ENCODE measurements at regions not wholly inside any gene's neighbourhood (a gene's known extent, or its start where the extent isn't known, plus 50 kb on each side); places are given as distances from the start of the nearest gene placed in this dataset.
A peak's percentile ranks its signal among the peaks of the same experiment; 100 is the strongest.

DNA sequence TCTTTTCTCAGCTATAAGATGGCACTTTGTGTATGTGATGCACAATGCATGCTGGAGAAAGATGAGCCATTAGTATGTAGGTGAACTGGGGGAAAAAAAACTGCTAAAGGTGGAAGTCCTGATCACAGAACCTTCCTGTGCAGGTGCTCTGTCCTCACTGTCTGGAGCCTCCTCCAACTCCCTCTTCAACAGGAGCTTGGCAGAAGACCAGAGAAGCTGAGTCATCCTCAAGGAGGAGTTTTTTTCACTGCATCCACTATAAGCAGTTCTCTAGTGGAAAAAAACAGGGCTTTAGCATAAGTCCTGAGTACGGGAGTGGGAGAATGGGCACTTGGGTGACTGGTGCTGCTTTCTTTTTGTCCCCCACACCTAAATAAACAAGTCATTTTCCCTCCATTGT, 168.4 kb upstream of the CADPS start:
- Histone ChIP-seq H3K4me1 (ENCODE audit: control insufficient read depth, extremely low read depth, insufficient read depth, low read length) (no peaks in the 10 kb centered on the region), H3K27ac (ENCODE audit: insufficient read depth, low read length) (no peak overlapping the region), H2AFZ (ENCODE audit: low read length) (no peak overlapping the region), H4K20me1 (ENCODE audit: control insufficient read depth, extremely low read depth, insufficient read depth, low read length) (no peaks in the 10 kb centered on the region), H3K27me3 (ENCODE audit: control insufficient read depth, insufficient read depth, low read length) (no peaks in the 10 kb centered on the region), H3K4me3 (replicated peaks in 1 of 4; ENCODE audit: control extremely low read depth in 1 of 4, insufficient read depth in 1 of 4, low read depth in 3 of 4, low read length in 4 of 4) (no peak overlapping the region), H3K79me2 (ENCODE audit: control insufficient read depth, insufficient read depth, low read length) (no peaks in the 10 kb centered on the region), H3K9ac (ENCODE audit: insufficient read depth, low read length) (no peak overlapping the region), H3K36me3 (ENCODE audit: control insufficient read depth, insufficient read depth, low read length) (no peaks in the 10 kb centered on the region), H3K4me2 (ENCODE audit: extremely low read depth, insufficient read depth, low read length) (no peak overlapping the region), H3K9me3 (ENCODE audit: control insufficient read depth, insufficient read depth, low read depth, low read length) (no peaks in the 10 kb centered on the region)
- TF ChIP-seq EZH2 (IDR thresholded peaks at IDR 0.05; ENCODE audit: low read length, missing control alignments): no peak
- TF ChIP-seq, protein P1, sequence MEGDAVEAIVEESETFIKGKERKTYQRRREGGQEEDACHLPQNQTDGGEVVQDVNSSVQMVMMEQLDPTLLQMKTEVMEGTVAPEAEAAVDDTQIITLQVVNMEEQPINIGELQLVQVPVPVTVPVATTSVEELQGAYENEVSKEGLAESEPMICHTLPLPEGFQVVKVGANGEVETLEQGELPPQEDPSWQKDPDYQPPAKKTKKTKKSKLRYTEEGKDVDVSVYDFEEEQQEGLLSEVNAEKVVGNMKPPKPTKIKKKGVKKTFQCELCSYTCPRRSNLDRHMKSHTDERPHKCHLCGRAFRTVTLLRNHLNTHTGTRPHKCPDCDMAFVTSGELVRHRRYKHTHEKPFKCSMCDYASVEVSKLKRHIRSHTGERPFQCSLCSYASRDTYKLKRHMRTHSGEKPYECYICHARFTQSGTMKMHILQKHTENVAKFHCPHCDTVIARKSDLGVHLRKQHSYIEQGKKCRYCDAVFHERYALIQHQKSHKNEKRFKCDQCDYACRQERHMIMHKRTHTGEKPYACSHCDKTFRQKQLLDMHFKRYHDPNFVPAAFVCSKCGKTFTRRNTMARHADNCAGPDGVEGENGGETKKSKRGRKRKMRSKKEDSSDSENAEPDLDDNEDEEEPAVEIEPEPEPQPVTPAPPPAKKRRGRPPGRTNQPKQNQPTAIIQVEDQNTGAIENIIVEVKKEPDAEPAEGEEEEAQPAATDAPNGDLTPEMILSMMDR (conservative IDR thresholded peaks at IDR 0.05 in 1 of 2, IDR thresholded peaks at IDR 0.05 in 1 of 2; ENCODE audit: low read depth in 1 of 2, low read length in 2 of 2): no peak
- DNase-seq (ENCODE audit: low read depth in 2 of 2): peak in 1 of 2 donors; percentile 72

DNA sequence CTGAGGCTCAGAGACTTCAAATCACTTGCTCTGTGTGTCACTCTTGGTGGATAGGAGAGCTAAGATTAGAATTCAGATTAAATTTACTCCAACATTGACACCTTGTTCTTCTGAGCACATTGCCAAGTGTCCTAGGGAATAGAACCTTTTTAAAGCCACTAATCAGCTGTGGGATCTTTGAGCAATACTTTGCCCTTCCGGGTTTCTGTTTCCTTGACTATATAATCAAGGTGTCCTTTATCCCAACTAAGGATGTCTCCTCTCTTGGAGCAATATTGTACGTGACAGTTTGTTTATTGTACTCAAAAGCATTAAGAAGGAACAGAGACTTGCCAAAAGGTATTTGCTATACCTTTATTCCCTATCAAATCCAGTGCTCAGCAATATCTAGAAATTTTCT, 170.9 kb upstream of the CADPS start:
- Histone ChIP-seq H4K20me1 (ENCODE audit: control insufficient read depth, extremely low read depth, insufficient read depth, low read length) (no peaks in the 10 kb centered on the region), H3K79me2 (ENCODE audit: control insufficient read depth, insufficient read depth, low read length) (no peaks in the 10 kb centered on the region)

DNA sequence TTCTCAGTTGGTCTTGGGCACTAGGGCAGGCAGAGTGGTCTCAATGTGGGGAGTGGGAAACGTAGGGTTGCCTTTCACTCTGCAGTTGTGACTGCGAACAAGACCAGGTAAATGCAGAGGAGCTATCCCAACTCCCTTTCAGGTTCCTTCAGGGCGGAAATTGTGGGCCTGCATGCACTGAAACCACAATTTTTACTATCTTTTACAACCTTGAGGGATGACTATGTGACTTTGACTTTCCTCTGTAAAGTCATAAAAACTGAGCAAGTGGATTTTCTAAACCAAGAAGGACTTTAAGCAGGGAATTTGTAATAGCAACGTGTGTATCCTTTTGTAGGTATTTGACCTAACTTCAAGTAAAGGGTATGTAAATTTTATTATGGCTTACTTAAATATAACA, 171.4 kb upstream of the CADPS start:
- Histone ChIP-seq H3K9ac (ENCODE audit: insufficient read depth, low read length) (no peak overlapping the region), H4K20me1 (ENCODE audit: control insufficient read depth, extremely low read depth, insufficient read depth, low read length) (no peaks in the 10 kb centered on the region), H3K9me3 (ENCODE audit: control insufficient read depth, insufficient read depth, low read depth, low read length) (no peaks in the 10 kb centered on the region), H3K36me3 (ENCODE audit: control insufficient read depth, insufficient read depth, low read length) (no peaks in the 10 kb centered on the region), H3K4me1 (ENCODE audit: control insufficient read depth, extremely low read depth, insufficient read depth, low read length) (no peaks in the 10 kb centered on the region), H3K4me3 (replicated peaks in 1 of 4; ENCODE audit: control extremely low read depth in 1 of 4, insufficient read depth in 1 of 4, low read depth in 3 of 4, low read length in 4 of 4) (no peak overlapping the region), H3K79me2 (ENCODE audit: control insufficient read depth, insufficient read depth, low read length) (no peaks in the 10 kb centered on the region), H3K4me2 (ENCODE audit: extremely low read depth, insufficient read depth, low read length) (no peak overlapping the region), H3K27ac (ENCODE audit: insufficient read depth, low read length) (no peak overlapping the region), H2AFZ (ENCODE audit: low read length) (no peak overlapping the region), H3K27me3 (ENCODE audit: control insufficient read depth, insufficient read depth, low read length) (no peaks in the 10 kb centered on the region)
- TF ChIP-seq EZH2 (IDR thresholded peaks at IDR 0.05; ENCODE audit: low read length, missing control alignments): no peak
- TF ChIP-seq, protein P1 (conservative IDR thresholded peaks at IDR 0.05 in 1 of 2, IDR thresholded peaks at IDR 0.05 in 1 of 2; ENCODE audit: low read depth in 1 of 2, low read length in 2 of 2): no peak
- DNase-seq (ENCODE audit: low read depth in 2 of 2): no peak

More for the DNA sequence above, 170.9 kb upstream of the CADPS start:
- Histone ChIP-seq H3K9me3 (ENCODE audit: control insufficient read depth, insufficient read depth, low read depth, low read length) (no peaks in the 10 kb centered on the region), H3K36me3 (ENCODE audit: control insufficient read depth, insufficient read depth, low read length) (no peaks in the 10 kb centered on the region), H3K4me2 (ENCODE audit: extremely low read depth, insufficient read depth, low read length) (no peak overlapping the region), H3K4me1 (ENCODE audit: control insufficient read depth, extremely low read depth, insufficient read depth, low read length) (no peaks in the 10 kb centered on the region), H2AFZ (ENCODE audit: low read length) (no peak overlapping the region), H3K9ac (ENCODE audit: insufficient read depth, low read length) (no peak overlapping the region), H3K27me3 (ENCODE audit: control insufficient read depth, insufficient read depth, low read length) (no peaks in the 10 kb centered on the region), H3K4me3 (replicated peaks in 1 of 4; ENCODE audit: control extremely low read depth in 1 of 4, insufficient read depth in 1 of 4, low read depth in 3 of 4, low read length in 4 of 4) (no peak overlapping the region), H3K27ac (ENCODE audit: insufficient read depth, low read length) (no peak overlapping the region)
- no peak for DNase-seq (ENCODE audit: low read depth in 2 of 2)
- no peak for TF ChIP-seq EZH2 (IDR thresholded peaks at IDR 0.05; ENCODE audit: low read length, missing control alignments)
- TF ChIP-seq, protein P1 (conservative IDR thresholded peaks at IDR 0.05 in 1 of 2, IDR thresholded peaks at IDR 0.05 in 1 of 2; ENCODE audit: low read depth in 1 of 2, low read length in 2 of 2): no peak
